GM18867 (cell line): ENCODE measurements at regions not wholly inside any gene's neighbourhood (a gene's known extent, or its start where the extent isn't known, plus 50 kb on each side); places are given as distances from the start of the nearest gene placed in this dataset.

Experiments
- ATAC-seq: cut with Tn5 transposase; IDR thresholded peaks from one replicate; pipeline ENCODE4 v1.9.1; 2021; ENCODE audit warnings: mild to moderate bottlenecking, moderate library complexity; ENCODE audit not compliant: unreplicated experiment

DNA sequence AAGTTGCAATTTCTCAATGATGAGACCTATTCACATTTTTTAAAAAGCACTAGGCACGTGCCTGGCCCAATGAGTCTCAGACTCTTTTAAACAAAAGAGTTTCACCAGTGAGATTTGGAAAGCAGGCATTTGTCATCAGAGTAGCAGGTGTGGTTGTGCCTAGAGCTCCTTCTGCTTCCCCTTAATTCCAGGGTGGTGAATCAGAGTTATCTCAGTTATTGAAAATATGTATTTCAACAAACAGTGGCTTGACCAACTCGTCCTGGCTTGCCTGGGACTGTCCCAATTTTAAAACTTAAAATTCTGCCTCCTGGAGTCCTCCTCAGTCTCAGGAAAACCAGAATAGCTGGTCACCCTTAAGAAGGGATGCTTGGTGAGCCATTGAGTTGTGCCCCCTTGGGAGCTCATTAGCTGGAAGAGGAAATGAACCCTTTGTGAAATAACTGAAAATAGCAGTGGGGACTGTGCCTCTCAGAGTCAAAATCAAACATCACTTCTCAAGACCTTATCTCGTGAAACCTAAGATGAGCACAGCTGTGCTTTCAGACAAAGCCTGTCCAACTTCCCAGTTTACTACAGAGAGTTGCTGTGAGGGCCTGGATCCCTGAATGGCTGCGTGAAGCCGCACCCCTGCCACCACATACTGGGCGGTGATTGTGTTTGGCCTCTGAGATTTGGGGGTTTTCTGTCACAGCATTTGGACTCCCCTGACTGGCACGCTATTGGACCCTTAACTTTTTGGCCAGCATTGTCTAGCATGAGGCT is 116.3 kb downstream of the ANKRD60 start:
- no peak for ATAC-seq

DNA sequence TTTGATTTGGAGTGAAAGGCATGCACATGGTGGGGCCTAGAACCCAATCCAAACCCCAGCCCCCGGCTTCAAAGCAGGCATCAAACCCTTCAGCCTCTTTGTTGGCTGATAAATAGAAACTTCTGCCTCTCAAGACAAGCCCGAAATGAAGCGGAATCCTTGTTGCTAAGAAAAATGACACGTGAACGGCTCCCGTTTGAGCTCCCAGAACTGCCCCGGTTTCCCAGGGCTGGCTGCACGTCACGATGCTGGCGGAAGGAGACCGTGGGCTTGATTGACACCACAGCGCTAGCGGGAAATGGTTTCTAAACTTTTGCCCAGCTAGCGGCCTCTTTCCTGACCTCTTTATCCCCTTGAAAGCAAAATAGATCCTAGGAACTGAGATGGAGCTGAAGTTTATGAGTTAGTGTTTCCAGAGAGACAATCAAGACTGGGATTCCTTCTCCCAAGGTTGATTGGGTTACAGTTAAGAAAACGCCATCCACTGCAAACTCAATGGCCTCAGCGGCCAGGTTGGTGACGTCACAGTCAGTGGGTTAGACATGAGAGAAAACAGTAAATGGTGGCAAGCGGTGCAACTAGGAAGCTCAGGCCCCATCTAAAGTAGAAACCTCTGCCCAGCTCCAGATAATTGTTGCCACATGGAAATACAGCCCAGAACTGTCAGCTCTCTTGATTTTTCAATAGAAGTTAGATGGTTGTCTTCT is 117.0 kb downstream of the ANKRD60 start:
- no peak for ATAC-seq

DNA sequence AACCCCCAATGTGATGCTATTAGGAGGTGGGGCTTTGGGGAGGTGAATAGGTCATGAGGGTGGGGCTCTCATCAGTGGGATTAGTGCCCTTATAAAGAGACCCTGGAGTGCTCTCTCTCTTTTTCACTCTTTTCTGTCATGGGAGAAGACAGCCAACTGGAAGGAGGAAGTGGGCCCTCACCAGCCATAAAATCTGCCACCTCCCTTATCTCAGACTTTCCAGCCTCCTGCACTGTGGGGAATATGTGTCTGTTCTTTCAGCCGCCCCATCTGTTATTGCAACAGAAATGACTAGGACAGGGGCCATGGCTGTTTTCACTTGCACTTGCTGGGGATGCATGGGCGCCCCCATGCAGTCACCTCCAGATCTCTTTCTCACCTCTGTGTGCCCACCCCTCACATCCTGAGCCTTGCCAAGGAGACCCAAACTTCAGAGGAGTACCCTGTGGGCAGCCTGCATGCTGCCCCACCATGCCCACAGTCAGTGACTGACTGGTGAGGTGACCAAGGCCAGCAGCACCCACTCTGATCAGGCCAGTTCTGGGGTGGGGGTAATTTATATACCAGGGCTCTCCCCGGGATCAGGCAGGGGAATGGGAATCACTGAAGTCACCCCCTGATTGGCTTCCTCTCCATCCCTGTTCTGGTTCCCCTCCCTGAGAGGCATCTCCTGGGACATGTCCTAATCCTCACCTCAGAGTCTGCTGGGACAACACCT is 118.4 kb downstream of the ANKRD60 start:
- no peak for ATAC-seq

DNA sequence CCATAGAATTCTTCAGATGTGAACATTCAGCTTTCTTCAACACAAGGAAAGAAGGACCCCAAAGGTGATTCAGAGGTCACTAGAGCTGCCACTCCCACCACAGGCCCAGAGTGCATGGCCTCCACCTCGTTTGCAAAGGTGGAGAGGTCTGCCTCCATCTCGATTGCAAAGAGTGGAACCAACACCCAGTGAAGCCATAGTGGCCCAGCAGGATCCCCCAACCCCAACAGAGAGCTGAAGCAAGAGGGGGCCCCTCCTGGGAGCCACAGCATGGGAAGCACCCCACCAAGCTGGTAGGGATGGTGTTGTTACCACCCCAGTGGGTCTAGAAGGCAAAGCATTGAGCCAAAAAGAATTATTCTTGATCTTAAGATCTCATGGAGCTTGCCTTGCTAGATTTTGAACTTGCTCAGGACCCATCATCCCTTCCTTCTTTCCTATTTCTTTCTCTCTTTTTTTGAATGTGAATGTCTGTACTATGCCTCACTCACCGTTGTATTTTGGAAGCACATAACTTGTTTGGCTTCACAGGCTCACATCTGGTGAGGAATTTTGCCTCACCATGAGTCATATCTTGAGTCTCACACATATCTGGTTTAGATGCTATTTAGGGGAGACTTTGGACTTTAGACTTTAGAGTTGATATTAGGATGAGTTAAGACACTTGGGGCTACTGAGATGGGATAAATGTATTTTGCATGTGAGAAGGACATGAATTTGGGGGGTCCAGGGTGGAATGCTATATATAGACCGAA is 119.2 kb downstream of the ANKRD60 start:
- ATAC-seq, result no peak

DNA sequence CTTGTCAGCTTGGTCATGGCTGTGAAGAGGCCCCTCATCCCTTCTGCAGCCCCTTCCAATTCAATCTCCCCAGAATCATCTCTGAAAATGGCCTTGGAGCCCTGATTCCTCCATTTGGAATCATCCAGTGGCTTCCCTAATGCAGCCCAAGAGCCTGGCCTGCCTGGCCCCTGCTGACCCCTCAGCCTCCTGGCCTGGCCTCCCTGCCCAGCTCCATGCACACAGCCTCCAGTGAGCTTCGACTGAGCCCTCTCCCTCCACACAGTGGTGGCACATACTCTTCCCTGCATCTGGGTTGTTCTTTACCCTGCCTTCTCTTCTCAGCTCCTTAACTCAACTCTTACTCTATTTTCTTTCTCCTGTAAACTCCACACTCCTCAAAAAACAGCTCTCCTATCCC is 120.9 kb downstream of the ANKRD60 start:
- ATAC-seq, result no peak

DNA sequence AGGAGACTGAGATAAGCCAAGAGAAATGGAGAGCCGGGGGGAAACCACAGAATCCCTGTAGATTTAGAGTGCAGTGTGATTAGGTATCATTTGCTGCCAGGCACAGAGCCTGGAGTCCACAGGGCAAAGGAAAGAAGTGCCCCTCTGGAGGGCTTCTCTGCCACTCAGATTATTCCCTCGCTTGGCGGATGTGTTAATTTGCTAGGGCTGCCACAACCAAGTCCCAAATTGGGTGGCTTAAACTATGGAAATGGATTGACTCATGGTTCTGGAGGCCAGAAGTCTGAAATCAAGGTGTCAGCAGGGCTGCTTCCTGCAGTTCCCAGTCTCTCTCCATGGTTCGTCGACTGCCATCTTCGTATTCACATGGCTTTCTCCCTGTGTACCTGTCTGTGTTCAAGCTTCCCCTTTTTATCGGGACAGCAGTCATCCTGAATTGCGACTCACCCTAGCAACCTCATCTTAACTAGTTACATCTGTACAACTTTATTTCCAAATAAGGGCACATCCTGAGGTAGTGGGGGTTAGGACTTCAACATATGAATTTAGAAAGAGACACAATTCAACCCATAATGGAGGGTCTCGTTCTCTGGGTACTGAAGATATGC is 122.2 kb downstream of the ANKRD60 start:
- ATAC-seq, result no peak

DNA sequence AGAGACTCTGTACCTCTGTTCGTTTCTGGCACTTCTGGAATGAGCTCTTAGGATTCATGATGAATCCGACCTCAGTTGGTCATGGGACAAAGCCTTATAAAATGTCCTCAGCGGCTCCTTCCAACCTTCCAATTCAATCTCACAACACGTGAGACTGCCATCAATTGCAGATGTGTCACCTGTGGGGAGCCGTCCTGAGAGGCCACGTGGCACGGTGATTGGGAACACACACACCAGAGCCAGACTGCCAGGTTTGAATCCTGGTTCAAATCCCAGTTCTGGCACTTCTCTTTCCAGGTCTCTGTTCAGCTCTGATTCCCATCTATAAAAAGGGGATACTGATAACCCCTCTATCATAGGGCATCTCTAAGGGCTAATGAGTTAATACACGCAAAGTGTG is 124.5 kb downstream of the ANKRD60 start:
- ATAC-seq, result no peak

DNA sequence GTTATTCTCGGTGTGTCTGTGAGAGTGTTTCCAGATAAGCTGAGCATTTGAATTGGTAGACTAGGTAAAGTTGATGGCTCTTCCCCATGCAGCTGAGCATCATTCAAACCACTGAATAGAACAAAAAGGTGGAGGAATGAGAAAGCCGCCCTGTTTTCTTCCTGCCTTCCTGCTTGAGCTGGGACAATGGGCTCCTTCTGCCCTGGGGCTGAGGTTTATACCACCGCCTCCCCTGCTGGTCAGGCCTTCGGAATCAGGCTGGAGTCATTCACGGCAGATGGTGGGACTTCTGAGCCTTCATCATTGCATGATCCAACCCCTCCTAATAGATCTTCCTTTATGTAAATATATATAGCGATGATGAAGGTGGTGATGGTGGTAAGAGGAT is 124.9 kb downstream of the ANKRD60 start:
- ATAC-seq, result no peak

DNA sequence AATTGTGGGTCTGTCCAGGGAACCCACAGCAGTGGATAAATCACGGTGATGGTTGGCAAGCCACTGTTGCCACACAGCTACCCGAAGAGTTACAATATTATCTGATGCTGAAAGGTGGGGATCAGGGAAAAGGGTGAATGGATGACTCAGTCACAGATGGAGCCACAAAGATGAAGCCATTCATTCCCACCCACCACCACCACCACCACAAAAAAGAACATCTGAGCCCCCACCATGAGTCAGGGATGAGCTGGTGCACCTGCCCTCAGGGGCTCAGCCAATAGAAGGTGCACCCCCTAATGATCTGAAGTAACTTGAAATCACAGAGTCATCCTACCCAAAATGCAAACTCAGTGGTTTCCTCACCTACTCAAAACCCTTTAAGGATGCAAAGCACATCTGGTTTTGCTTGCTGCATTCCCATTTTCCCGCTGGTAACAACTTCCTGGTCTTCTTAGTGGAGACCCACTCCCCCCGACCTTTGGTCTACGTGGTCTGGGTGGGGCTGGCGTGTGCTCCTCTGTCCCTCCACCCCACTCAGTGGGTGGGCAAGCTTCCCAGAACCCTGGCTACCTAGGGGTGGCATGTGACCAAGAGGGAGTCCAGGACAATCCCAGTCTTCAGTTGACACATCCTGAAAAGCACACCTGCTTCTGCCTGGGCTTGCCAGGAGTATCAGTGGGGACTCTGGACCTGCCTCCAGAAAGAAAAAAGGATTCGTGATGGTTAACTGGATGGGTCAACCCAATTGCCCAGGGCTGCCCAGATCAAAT is 125.5 kb downstream of the ANKRD60 start:
- ATAC-seq, result no peak

DNA sequence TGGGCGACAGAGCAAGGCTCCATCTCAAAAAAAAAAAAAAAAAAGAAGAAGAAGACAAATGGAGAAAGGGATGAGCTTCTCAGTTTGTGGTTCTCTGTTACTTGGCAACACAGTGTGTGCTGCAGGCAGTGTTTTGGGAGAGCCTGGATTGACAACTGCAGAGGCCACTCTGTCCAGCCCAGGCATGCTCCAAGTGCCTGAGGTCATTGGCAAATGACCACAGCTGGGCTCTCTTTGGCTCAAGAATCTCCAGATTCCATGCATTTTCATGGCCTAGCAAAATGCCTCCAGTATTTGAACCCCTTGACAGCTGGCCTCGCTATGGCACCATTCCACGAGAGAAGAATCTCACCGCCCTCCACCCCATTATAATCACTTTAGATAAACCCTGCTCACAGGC is 126.2 kb downstream of the ANKRD60 start:
- ATAC-seq, result no peak

DNA sequence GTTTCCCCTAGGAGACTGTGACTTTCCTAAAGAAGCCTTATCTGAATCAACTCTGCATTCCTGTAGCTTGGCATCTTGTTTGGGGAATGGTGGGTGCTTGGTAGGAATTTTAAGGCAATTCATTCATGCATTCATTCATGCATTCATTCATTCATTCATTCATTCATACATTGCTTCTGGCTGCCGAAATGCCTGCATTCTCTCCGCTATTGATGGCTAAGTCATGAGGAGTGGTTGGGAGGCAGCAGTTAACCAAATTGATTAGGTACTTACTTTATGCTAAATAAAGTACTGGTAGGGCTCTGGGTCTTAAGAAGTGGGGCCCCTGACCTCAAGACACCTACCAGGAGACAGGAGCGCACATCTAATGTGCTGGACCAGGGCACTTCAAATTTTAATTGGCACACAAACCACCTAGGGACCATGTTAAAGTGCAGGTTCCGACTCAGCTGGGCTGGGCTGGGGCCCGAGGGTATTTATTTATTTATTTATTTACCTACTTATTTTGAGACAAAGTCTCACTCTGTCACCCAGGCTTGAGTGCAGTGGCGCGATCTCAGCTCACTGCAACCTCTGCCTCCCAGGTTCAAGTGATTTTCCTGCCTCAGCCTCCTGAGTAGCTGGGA is 127.6 kb downstream of the ANKRD60 start:
- ATAC-seq, result no peak

DNA sequence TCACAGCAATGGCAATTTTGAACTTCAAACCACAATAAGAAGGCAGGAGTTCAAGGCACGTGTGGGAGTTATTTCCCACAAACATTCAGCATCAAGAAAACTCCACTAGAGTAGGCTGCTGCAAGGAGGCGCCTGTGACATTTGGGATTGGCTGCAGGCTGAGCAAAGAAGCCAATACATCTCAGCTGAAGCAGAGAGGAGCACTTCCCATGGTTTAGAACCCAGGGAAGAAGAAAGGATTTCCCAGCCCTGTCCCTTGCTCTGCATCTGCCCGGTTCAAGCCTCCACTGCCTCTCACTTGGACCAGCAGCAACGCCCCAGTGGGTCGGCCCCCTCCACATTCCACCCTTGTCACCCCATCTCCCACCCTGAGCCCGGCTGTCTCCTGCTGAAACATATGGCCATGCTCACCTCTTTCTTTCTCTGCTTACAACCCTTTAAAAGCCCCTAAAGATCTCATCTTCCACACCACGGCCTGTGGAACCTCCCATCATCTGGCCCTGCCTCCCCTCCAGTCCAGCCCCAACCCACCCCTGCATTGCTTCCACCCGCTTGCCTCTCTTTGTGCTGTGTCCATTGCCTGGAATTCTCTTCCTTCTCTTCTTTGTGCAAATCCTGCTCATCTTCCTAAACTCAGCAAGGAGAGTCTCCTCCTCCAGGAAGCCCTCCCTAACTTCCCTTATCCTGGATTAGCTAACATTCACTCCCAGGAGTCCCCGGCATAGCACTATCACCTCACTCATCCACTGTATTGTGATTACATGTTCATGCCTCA is 128.3 kb downstream of the ANKRD60 start:
- no peak for ATAC-seq

DNA sequence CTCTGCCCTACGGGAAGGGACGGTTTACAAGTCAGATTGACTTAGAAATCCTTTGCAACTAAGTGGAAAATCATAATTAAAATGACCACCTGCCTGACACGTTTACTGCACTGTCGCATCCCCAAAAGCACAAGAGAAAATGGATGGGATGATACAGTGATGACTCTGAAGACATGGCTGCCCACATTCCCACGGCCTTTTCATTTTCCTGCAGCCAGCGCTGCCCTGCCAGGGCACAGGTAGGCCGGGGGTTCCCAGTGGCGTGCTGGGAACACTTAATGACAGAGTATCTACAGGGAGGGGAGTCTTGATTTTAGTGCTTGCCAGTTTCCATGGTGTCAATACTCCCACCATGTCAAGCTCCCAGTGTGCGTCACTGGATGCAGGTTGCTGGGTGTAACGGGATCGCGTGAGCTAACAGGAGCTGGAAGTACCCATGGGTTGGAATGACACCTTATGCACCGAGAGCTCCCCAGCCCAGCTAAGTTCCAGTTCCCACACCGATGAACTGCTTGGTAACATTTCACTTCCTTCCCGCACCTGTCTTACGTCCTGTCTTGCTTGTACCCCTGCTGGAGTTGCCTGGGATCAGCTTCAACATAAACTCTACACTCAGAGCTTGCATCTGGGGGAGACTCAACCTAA is 129.0 kb downstream of the ANKRD60 start:
- ATAC-seq, result no peak

DNA sequence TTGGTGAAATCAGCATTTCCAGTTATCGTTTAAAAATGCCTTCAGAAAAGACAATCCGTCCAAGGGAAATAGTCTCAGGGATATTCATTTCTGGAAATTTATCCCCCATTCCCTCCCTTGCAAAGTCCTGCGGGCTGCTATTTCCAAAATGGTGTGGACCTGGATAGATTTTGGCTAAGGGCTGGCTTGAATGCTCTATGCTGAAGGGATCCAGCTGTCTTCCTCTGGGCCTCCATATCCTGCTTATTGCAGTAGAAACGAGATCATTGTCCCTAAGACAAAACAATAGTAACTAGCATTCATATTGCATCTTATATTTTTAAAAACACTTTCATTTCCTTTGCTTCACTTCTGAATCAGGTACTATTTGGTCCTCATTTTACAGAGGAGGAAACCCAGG is 129.9 kb downstream of the ANKRD60 start:
- ATAC-seq, result no peak

DNA sequence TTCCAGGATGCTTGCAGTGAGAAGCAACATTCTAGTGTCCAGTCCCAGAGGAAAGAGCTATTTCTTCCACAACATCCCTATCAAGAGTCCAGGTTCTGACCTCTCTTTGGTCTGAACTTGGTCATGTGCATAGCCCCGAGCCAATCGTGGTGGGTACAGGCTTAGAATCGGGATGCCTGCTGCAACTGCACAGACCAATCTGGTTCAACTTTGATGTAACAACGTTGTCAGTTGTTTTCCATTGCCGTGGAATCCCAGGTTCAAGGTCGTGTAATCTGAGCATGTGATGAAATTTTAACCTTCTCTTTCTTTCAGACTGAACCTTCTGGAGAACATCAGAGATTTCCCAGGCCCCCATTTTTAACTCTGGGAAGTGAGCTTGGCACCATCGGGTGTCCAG is 130.5 kb downstream of the ANKRD60 start:
- ATAC-seq, result no peak

DNA sequence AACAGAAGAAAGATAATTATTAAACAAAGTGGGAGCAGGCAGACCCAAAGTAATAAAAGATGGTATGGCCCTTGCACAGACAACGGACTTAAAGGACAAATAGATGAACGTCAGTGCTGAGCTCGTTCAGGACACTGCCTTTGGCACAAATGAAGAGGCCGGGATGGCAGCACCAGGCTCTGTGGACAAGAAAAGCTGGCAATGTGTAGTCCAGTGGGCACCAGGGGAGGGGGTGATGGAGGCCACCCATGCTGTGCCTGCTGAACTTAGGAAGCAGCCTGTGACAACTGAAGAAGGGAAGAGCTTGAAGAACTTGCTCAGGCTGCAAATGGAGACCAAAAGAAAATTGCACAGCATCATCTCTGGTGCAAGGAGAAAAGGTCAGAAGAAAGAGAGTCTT is 131.0 kb downstream of the ANKRD60 start:
- no peak for ATAC-seq

DNA sequence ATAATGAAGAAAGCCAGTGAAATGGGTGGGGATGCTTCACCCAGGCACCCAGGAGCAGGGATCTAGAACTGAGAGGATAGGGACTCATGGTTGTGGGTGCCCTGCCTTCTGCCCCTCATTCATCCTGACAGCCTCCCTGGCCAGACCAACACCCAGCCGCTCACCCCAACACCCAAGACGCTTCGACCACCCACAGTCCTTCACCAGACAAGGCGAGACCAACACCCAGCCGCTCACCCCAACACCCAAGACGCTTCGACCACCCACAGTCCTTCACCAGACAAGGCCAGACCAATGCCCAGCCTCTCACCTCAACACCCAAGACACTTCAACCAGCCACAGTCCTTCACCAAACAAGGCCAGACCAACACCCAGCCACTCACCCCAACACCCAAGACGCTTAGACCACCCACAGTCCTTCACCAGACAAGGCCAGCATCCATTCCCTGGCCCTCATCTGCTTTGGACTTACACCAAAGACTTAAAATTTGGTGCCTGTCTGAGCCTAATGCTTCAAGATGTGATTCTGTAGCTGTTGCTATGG is 131.5 kb downstream of the ANKRD60 start:
- ATAC-seq, result no peak

DNA sequence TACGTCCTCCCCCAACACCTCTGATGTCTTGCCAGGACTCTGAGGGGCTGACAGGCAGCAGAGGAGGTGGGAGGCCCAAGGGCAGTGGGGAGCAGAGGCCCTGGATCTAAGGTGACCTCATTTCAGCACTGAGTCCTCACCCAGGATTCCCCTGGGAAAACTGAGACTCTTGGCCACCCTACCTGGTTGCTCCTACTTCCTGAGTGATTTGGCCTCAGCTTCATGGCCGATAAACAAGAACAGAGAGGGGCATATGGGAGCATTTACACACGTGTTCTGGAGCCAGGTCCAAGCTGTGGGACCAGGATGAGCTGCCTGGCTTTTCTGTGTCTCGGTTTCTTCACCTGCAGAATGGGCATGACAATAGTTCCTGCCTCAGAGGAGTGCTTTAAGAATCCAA is 133.8 kb downstream of the ANKRD60 start:
- no peak for ATAC-seq
